Caco-2 (cell line): ENCODE measurements at regions not wholly inside any gene's neighbourhood (a gene's known extent, or its start where the extent isn't known, plus 50 kb on each side); places are given as distances from the start of the nearest gene placed in this dataset.

Experiments
- BruUV-seq: library from RNA; stranded (reverse); fragments of 400-500 nt; replicated peaks from 2 replicates; lab custom pipeline; 2021; lab: Mats Ljungman, UMichigan
- CTCF ChIA-PET: fragments of 300-600 bp; sonication (Branson Sonifier 250); formaldehyde crosslinking; loops from one replicate; lab custom pipeline; 2022; ENCODE audit warnings: antibody characterized with exemption; lab: Charles Lee
- POLR2A ChIA-PET: fragments of 300-600 bp; sonication (Branson Sonifier 250); formaldehyde crosslinking; loops from one replicate; lab custom pipeline; 2022; ENCODE audit warnings: antibody characterized with exemption; lab: Charles Lee
- DNase-seq, 2 experiments: peaks; one replicate each; pipeline versions ENCODE4 v3.0.0 to v3.0.0-alpha.2; 2020 to 2022
- H3K27me3 ChIP-seq: replicated peaks from 2 replicates; pipeline ENCODE4 v1.6.0; 2011; ENCODE audit warnings: low read length; ENCODE audit not compliant: control insufficient read depth, insufficient read depth
- H3K36me3 ChIP-seq: 2 replicates; pipeline ENCODE4 v1.5.1; 2011; ENCODE audit warnings: low read length; ENCODE audit not compliant: control insufficient read depth, insufficient read depth
- H3K4me1 ChIP-seq: fragments of 250-450 bp; sonication (Bioruptor Pico); 2 replicates; pipeline ENCODE4 v1.5.1; 2020; ENCODE audit warnings: mild to moderate bottlenecking
- H3K4me3 ChIP-seq: 2 replicates; pipeline ENCODE4 v1.5.1; 2011; ENCODE audit warnings: low read depth, mild to moderate bottlenecking, control low read depth, low read length
- H3K9me3 ChIP-seq: fragments of 250-450 bp; sonication (Bioruptor Pico); 2 replicates; pipeline ENCODE4 v1.5.1; 2020; ENCODE audit warnings: mild to moderate bottlenecking, moderate library complexity
- H3K27ac Mint-ChIP-seq: one replicate; pipeline ENCODE4 v1.8.0; 2022; ENCODE audit warnings: mixed read lengths; ENCODE audit not compliant: unreplicated experiment
- H3K27me3 Mint-ChIP-seq: one replicate; pipeline ENCODE4 v1.8.0; 2022; ENCODE audit warnings: mixed read lengths; ENCODE audit not compliant: insufficient read depth, unreplicated experiment
- H3K36me3 Mint-ChIP-seq: one replicate; pipeline ENCODE4 v1.8.0; 2022; ENCODE audit warnings: mild to moderate bottlenecking, mixed read lengths; ENCODE audit not compliant: insufficient read depth, unreplicated experiment
- H3K4me1 Mint-ChIP-seq: one replicate; pipeline ENCODE4 v1.8.0; 2022; ENCODE audit warnings: low read depth, mixed read lengths; ENCODE audit not compliant: unreplicated experiment
- H3K4me3 Mint-ChIP-seq: one replicate; pipeline ENCODE4 v1.8.0; 2022; ENCODE audit warnings: mild to moderate bottlenecking, moderate library complexity, mixed read lengths; ENCODE audit not compliant: unreplicated experiment
- H3K9me3 Mint-ChIP-seq: one replicate; pipeline ENCODE4 v1.8.0; 2022; ENCODE audit warnings: mixed read lengths; ENCODE audit not compliant: unreplicated experiment
- CTCF ChIP-seq, 2 experiments: fragments of 200-600 bp in 1 of 2; IDR thresholded peaks; 1 replicate in 1 of 2; 2 replicates in 1 of 2; pipeline versions ENCODE4 v1.5.1 to v1.8.0; 2011 to 2022; ENCODE audit warnings: antibody characterized with exemption in 1 of 2, control low read depth in 1 of 2, inconsistent platforms in 1 of 2, low read depth in 1 of 2, low read length in 1 of 2, mild to moderate bottlenecking in 1 of 2, moderate library complexity in 1 of 2; ENCODE audit not compliant: insufficient read depth in 1 of 2, severe bottlenecking in 1 of 2, unreplicated experiment in 1 of 2
- intact Hi-C: fragments of 100-400 bp; cut with micrococcal nuclease; formaldehyde crosslinking; loops from one replicate; pipeline ENCODE4 v1.10.0; 2022; ENCODE audit not compliant: unreplicated experiment

GRCh38 chr16:14018851-14019250, 52.3 kb upstream of the MRTFB start:
- Mint-ChIP-seq H3K4me3 (no peak overlapping the region), H3K36me3 (no peaks in the 10 kb centered on the region), H3K27me3 (no peaks in the 10 kb centered on the region), H3K9me3 (no peaks in the 10 kb centered on the region), H3K4me1 (no peaks in the 10 kb centered on the region), H3K27ac (no peak overlapping the region)
- peak in 1 of 2 experiments; percentile 4 for TF ChIP-seq CTCF (IDR thresholded peaks at IDR 0.05; ENCODE audit: insufficient read depth in 1 of 2, low read depth in 1 of 2, low read length in 1 of 2, severe bottlenecking in 1 of 2, unreplicated experiment in 1 of 2)
- no peak for DNase-seq
- H3K9me3 ChIP-seq: no peaks in the 10 kb centered on the region
- BruUV-seq: no TSS peak
- ChIA-PET CTCF (interaction anchor here (0.6 kb wide), 1 partner anchor 986 kb away, joined by 3 read pairs; no protein-coding TSS in a partner anchor), POLR2A (no interaction called here)
- H3K36me3 ChIP-seq: no peaks in the 10 kb centered on the region
- intact Hi-C loops: no loop called here
- H3K4me3 ChIP-seq: no peak overlapping the region
- H3K4me1 ChIP-seq: peaks cover 2% of the 10 kb centered on the region; the same call in 1 of the 2 replicates
- H3K27me3 ChIP-seq: no peaks in the 10 kb centered on the region

GRCh38 chr16:14020141-14020540, 51.0 kb upstream of the MRTFB start:
- intact Hi-C loops: no loop called here
- Histone ChIP-seq H3K36me3 (no peaks in the 10 kb centered on the region), H3K27me3 (no peaks in the 10 kb centered on the region), H3K4me1 (no peaks in the 10 kb centered on the region), H3K9me3 (no peaks in the 10 kb centered on the region), H3K4me3 (no peak overlapping the region)
- Mint-ChIP-seq H3K27me3 (no peaks in the 10 kb centered on the region), H3K4me3 (no peak overlapping the region), H3K36me3 (no peaks in the 10 kb centered on the region), H3K9me3 (no peaks in the 10 kb centered on the region), H3K27ac (no peak overlapping the region), H3K4me1 (no peaks in the 10 kb centered on the region)
- ChIA-PET POLR2A (no interaction called here), CTCF (no interaction called here)
- no TSS peak for BruUV-seq
- no peak for TF ChIP-seq CTCF (IDR thresholded peaks at IDR 0.05; ENCODE audit: insufficient read depth in 1 of 2, low read depth in 1 of 2, low read length in 1 of 2, severe bottlenecking in 1 of 2, unreplicated experiment in 1 of 2)
- no peak for DNase-seq
